ENCODE measurements at regions not wholly inside any gene's neighbourhood (a gene's known extent, or its start where the extent isn't known, plus 50 kb on each side); places are given as distances from the start of the nearest gene placed in this dataset.

DNA sequence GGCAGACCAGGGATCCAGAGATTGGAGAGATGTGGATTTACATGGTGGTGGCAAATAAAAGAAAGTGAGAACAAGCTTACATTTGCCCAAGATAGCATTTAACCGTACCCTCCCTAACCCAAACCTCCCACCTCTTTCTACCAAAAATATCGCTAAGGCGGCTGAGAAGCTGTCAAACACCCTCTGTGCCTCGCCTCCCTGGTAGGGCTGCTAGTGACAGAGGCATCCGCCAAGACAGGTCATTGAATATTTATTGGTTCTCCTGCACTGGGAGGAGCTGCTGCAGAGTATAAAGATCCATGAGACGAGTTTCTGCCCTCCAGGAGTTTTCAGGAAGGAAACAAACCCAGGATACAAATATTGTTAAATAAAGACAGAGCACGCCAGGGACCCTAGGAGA is 107.3 kb upstream of the TMC3 start:
- DNase-seq (ENCODE audit: low read depth) = no peak

DNA sequence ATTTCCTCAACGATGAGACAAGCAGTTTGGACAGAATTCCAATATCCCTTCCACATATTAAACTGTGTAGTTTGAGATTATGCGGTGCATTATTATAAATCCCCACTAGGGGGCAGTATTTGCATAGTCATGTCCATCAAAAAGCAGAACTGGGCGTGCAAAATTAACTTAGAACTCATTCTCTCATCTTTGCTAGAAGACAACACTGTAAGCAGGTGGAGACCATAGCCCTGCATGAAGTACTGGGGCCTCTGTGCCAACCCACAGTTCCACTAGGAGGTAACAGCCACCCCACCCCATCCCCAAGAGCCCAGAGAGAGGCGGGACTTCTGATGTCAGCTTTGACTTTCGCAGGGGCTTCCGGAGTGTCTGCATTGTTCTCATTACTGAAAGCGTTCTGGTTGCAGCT is 106.6 kb upstream of the TMC3 start:
- DNase-seq (ENCODE audit: low read depth) = peak; percentile 52

DNA sequence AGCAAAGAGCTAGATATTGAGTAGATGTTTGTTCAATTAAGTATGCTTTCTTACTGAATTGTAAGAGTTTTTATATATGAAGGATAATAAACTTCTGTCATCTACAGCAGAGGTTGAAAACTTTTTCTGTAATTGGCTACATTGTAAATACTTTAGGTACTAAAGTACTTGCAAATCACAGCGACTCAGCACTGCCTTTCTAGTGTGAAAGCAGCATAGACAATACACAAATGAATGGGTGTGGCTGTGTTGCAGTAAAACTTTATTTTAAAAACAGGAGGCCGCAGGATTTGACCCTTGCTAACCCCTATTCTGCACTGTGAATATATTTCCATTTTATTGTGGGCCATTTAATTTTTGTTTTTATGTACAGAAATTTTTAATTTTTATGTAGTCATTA is 104.3 kb upstream of the TMC3 start:
- no peak for DNase-seq (ENCODE audit: low read depth)

DNA sequence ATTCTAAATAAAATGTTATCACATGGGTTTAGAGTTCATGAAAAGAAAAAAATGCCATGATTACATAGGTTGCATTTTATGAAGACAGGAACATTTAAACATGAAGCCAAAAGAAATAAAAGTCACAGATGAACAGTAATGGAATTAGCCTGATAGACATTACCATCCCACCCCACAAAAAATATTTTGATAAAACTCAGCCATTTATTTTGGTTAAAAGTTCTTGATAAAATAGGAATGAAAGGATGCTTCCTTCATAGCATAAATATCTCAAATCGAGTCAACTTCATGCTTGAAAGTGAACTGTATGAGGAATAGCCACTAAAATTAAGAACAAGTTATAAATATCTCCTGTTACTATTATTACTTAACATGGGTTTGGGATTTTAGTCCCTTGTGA is 101.9 kb upstream of the TMC3 start:
- DNase-seq (ENCODE audit: low read depth) = no peak

DNA sequence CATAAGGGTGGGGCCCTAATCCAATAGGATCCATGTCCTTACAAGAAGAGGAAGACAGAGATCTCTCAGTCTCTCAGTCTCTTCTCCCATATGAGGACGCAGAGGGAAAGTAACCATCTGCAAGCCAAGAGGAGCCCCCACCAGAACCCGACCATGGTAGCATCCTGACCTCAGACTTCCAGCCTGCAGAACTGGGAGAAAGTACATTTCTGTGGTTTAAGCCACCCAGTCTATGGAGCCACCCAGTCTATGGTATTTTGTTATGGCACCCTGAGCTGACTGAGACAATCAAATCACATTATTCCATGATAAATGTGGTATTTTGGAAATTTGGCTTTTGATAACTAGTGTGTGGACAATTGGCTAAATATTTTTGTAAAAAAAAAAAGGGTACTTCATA is 101.5 kb upstream of the TMC3 start:
- DNase-seq (ENCODE audit: low read depth) = no peak

DNA sequence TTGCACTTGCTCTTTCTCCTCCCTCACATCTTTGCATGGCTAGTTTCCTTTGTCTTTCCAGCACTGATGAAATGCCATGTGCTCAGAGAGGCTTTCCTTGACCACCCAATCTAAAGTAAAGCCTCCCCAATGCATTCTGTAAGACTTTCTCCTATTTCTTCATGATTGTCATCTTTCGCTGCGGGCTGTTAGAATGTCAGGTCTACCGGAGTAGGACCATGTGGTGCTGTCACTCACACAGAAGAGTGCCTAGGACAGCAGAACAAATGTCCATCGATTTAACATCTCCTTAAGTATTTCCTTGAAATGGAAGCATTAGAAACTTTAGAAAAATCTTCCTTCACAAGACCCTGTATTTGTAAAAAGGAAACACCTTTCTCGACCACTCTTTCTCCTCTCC is 99.9 kb upstream of the TMC3 start:
- no peak for DNase-seq (ENCODE audit: low read depth)

DNA sequence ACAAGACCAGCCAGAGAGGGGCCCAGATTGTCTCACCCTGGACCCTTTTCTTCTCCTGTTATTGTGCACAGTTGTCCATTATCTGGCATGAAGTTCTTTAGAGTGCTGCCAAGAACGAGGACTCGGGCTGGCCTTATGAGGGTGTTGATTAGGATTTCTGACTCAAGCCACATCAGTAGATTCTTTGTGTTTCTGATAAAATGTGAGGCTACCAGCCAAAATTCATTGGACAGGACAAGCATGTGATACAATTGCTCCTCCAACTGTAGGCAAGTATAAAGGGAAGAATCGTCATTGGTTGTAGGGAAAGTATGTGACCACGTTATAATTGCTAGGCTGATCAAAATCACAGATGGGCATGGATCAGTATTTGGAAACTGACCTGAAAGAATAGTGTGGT is 99.2 kb upstream of the TMC3 start:
- DNase-seq (ENCODE audit: low read depth) = no peak

DNA sequence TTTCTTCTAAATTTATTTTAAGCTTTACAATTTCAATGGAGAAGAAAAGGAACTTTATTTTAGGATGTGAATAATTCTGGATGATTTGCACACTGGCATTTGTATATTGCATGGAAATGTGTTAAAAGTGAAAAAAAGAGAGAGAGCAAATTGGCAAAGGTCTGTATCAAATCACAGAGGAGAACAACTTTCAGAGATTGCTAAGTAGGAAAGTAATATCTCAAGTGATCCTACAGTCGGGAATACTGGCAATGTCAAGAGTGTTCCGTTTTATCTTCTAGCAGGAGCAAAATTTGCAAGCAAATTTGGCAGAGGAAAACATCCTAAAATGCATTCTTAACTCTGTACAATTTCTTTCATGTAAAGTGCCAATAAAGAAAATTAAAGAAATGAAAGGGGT is 97.1 kb upstream of the TMC3 start:
- no peak for DNase-seq (ENCODE audit: low read depth)

DNA sequence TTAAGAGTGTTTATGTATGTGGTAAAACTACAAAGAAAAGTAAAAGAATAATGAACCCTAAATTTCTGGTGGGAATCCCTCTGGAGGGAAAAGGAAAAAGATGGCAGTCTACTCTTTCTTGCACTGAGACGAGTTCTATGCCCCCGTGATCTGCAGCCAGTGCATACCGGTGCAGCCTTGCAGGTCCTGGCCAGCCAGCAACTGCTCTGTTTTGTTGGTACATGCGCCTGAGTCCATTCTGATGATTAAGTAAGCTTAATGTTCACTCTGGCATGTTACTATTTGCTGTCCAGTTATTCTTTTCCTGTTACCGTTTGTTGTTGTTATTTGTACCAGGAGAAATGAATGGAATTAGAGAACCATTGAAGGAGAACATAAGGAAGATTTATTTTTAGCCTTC is 95.1 kb upstream of the TMC3 start:
- no peak for DNase-seq (ENCODE audit: low read depth)

DNA sequence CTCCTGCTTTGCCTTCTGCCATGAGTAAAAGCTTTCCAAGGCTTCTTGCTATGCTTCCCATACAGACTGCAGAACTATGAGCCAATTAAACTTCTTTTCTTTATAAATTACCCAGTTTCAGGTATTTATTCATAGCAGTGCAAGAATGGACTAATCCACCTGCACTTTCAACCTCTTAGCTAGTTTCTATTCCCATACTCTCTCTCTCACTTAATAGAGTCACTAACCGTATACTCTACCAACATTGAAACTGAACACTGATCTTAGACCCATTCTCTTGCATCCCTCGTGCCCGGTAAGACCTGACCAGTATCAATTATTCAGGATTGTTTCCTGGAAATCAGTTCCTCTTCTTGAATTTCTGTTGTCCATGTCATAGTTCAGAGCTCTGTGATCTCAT is 92.7 kb upstream of the TMC3 start:
- DNase-seq (ENCODE audit: low read depth) = no peak

DNA sequence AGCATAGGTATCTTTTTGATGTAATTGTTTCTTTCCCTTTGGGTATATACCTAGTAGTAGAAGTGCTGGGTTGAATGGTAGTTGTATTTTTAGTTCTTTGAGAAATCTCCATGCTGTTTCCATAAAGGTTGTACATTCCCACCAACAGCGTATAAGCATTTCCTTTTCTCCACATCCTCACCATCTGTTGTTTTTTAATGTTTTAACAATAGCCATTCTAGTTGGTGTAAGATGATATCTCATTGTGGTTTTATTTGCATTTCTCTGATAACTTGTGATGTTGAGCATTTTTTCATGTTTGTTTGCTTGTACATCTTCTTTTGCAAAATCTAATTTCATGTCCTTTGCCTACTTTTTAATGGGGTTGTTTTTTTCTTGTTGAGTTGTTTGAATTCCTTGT is 80.0 kb upstream of the TMC3 start:
- no peak for DNase-seq (ENCODE audit: low read depth)

DNA sequence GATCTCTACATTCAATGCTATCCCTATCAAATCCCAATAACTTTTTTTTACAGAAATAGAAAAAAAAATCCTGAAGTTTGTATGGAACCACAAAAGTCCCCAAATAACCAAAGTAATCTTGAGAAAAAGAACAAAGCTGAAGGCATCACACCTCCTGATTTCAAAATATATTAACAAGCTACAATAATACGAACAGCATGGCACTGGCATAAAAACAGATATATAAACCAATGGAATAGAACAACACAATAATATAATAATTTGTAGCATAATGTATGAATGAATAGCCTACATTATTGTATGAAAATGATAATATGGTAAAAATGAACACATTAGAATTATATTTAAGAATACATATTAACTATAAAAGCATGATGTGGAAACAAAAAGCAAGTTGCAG is 76.7 kb upstream of the TMC3 start:
- DNase-seq (ENCODE audit: low read depth) = no peak

DNA sequence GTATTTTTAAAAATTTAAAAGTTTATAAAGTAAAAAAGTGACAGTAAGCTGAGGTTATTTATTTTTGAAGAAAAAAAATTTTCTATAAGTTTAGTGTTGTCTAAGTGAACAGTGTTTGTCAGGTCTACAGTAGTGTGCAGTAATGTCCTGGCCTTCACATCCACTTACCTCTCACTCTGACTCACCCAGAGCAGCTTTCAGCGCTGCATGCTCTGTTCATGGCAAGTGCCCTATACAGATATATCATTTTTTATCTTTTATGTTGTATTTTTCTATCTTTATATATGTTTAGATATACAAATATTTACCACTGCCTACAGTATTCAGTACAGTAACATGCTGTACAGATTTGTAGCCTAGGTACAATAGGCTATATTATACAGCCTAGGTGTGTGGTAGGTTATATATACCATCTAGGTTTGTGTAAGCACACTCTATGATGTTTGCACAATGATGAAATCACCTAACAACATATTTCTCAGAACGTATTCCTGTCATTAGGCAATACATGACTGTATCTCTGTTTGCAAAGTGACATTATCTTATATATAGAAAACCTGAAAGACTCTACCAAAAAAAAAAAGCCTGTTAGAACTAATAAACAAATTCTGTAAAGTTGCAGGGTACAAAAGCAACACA is 75.9 kb upstream of the TMC3 start:
- DNase-seq (ENCODE audit: low read depth) = no peak

DNA sequence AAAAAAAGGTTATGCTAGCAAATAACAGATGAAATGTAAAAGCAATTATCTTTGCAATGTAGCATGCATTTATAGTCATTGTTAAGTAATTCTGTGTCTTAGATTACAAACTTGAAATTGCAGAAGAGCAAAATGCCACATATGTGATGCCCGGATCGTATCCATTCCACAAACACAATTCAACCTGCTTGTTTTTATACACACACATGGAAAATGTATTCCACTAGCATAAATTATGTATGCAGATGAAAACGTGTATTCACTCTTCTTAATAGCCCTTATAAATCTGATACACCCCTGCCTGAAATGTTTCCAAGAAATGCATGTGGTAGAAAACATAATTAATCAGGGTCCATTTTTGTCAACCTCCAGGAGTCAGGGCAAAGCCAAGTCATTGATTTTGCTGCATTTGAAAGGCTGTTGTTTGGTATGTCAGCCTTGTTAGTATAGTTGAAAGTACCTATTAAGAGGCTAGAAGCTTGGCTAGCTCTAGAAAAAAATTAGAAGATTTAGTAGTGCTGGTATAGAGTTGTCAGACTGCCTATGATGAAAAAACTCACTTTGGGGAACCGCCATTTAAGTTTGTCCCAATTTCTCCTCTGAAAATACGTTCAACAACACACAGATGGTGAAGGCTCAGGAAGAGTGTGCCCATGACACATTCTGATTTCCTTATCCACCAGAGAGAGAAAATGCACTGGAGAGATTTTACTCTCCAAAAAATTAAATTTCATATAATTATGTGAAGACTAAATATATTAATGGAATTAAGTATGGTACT is 69.2 kb upstream of the TMC3 start:
- no peak for DNase-seq (ENCODE audit: low read depth)

DNA sequence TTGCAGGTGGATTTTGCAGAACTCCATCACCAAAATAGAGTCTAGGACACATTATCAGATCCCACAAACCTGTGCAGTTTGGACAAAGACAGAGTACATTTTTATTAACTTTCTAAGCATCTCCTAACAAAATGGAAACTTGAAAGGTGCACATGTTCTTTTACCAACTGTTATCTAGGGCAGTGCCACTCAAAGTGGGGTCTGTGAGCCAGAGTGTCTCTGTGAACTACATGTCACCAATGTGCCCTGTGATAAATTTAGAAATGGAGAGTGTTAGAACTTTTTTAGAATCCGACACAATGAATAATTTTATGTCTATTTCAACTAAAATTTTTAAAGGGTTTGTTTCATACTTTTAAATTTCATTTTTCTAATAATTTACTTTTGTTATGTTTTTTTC is 68.4 kb upstream of the TMC3 start:
- DNase-seq (ENCODE audit: low read depth) = no peak

DNA sequence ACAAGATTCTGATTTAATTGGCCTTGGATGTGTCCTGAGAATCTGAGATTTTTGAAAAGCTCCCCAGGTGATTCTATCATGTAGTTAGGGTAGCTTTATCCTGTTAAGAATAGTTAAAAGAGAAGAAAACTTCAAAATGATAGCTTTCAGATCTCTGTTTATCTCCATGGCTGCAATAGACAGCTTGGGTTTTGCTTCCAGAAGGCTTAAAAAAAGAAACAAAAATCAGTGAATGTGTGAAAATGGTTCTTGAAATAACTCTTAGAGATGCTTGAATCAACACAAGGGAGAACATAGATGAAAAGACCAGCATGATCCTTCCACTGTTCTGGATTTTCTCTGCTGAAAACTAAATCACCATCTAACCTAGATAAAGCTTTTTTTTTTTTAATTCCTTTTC is 60.8 kb upstream of the TMC3 start:
- no peak for DNase-seq (ENCODE audit: low read depth)

DNA sequence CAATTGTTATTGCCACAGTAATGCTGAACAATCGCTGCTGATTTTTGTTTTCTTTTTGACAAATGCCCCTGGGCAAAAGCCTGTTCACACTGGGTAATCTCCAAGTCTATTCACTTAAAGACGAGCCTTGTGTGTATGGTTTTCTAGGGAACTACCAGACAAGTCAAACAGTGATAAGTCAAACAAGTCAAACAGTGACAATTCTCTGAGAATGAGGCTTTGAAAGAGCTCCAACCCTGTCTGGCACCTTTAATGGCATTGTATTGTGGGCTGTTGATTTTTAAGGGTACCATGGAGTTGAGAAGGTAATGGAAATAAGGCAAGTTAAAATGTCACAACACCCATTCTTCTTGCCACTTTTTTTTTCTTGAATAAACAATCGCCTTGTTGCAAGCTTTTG is 59.4 kb upstream of the TMC3 start:
- DNase-seq (ENCODE audit: low read depth) = no peak

DNA sequence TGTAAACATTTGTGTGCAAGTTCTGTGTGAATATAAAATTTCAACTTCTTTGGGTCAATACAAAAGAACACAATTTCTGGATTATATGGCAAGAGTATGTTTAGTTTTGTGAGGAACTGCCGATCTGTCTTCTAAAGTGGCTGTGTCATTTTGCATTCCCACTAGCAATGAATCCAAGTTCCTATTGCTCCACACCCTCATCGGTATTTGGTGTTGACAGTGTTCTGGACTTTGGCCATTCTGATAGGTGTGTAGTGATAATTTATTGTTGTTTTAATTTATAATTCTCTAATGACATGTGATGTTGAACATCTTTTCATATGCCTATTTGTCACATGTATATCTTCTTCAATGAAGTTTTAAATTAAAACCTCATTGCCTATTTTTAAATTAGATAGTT is 58.2 kb upstream of the TMC3 start:
- no peak for DNase-seq (ENCODE audit: low read depth)

DNA sequence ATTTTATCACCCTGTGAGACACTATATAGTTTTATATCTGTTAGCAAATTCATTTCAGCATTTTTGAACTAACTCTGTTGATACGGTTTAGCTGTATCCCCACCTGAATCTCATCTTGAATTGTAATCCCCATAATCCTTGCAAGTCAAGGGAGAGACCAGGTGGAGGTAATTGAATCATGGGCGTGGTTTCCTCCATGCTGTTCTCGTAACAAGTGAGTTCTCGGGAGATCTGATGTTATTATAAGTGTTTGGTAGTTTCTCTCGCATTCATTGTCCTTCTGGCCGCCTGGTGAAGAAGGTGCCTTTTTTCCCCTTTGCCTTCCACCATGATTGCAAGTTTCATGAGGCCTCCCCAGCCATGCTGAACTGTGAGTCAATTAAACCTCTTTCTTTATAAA is 53.2 kb upstream of the TMC3 start:
- no peak for DNase-seq (ENCODE audit: low read depth)

DNA sequence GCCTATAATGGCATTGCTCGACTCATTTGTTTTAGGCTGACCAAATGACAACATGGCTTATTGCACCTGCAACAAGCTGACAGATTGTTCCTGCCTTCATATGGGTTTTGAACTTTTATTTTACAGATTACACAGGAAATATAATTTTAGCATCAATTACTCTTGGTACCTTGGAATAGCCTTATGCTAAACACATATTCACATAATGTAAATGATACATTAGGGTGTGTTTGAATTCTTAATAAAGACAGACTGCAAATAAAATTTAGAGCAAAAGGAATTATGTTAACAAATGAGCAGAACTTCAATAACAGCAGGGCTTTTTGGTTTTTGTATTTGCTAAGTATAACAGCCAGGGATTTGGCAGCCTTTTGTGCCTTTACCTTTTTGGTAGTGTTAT is 51.9 kb upstream of the TMC3 start:
- DNase-seq (ENCODE audit: low read depth) = no peak

Measured in HS-27A (cell line).